Pancreas (tissue), 10 donors: ENCODE measurements at regions not wholly inside any gene's neighbourhood (a gene's known extent, or its start where the extent isn't known, plus 50 kb on each side); places are given as distances from the start of the nearest gene placed in this dataset.

Experiments used
- ATAC-seq, 4 donors: fragments of 200-7000 bp; cut with Tn5 transposase; one replicate each; pipeline versions ENCODE4 v1.8.0 to v1.9.1; 2020; ENCODE audit warnings: mild to moderate bottlenecking in 4 of 4, moderate library complexity in 4 of 4
- DNase-seq, 6 donors: peaks; one replicate each; pipeline ENCODE4 v3.0.0-alpha.2; 2020
- FAIRE-seq: peaks from 2 replicates; lab custom pipeline; 2012; peaks lifted over from hg19 to GRCh38; lab: Jason Lieb, UNC
- H3K27ac ChIP-seq, 4 donors: fragments of 200-600 bp; sonication (generic); 1 replicate in 3 of 4; 2 replicates in 1 of 4; pipeline versions ENCODE4 v1.5.0 to v1.8.0; 2020
- H3K27me3 ChIP-seq, 4 donors: fragments of 200-600 bp; one replicate each; pipeline ENCODE4 v1.8.0; 2021
- H3K36me3 ChIP-seq, 3 donors: fragments of 200-600 bp; sonication (generic) in 1 of 3; one replicate each; pipeline versions ENCODE4 v1.5.0 to v1.8.0; 2020 to 2021
- H3K4me1 ChIP-seq, 3 donors: fragments of 200-600 bp; one replicate each; pipeline ENCODE4 v1.8.0; 2021
- H3K4me3 ChIP-seq, 4 donors: fragments of 200-600 bp; sonication (generic) in 2 of 4; one replicate each; pipeline versions ENCODE4 v1.5.0 to v1.8.0; 2020 to 2021
- H3K9me3 ChIP-seq, 4 donors: fragments of 200-600 bp; one replicate each; pipeline ENCODE4 v1.8.0; 2021
- WGBS, 2 donors: extraction: QIAGEN DNeasy Blood & Tissue Kit; methylation state at CpG; one replicate each; pipeline ENCODE4 v1.1.7; 2013; 5-methylcytosine and 5-hydroxymethylcytosine counted together
- intact Hi-C, 3 donors: fragments of 100-400 bp; cut with DNase I; formaldehyde crosslinking; loops; one replicate each; pipeline versions ENCODE4 v1.11.1 to v1.14.2; 2022
- TF ChIP-seq, protein P1 (sequence below), 4 donors: fragments of 200-600 bp; sonication (generic) in 3 of 4; IDR thresholded peaks; one replicate each; pipeline versions ENCODE4 v1.5.0 to v1.8.0; 2021; ENCODE audit warnings: antibody characterized with exemption in 4 of 4
- donor health status: healthy with polysubstance abuse.
- donor health status: DM: no; HTN: no; CAD: no; lungs with moderate emphysema.
- donor health status: DM: no; HTN: no; CAD: no.
- donor health status: control.
- donor health status: control.
- donor health status: Bipolar disorder and iron deficiency.
- donor health status: DM: yes; HTN: yes; CAD: no.
- donor health status: DM: no; HTN: no; CAD: no.
- donor health status: DM: no; HTN: no; CAD: no.
- donor health status: DM: yes; HTN: yes; CAD: no.

DNA sequence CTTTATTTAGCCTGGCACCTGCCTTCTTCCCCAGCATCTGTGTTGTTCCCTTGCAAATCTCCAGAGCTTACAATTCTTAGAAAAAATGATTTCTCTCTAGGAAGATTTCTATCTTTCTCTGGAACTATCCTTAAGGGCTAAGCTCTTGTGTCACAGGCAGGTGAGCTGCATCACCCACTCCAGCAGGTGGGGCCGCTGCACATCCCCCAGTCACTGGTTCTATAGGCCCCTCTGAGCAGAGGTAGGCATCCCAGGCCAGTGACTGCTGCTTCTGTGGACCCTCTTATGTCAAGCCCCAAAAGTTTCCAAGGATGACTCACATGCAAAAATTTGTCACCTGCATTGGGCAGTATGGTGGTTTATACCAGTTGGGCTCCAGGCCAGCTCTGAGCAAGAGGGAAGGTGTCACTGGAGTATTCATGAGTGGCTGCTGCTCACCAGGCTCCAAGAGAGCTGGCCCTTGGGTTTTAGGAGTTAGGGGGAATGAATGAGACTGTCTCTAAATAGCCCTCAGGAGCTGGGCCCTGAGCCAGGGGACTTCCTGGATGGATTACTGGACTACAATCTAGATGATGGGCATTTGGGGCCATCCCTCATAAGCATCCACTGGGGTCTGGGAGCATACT lies 208.1 kb upstream of the EOLA2 start:
- ATAC-seq = peak in 1 of 4 donors; percentile 54
- DNase-seq = no peak
- no peaks in the 10 kb centered on the region for H3K27me3 ChIP-seq
- H3K4me3 ChIP-seq = no peak overlapping the region
- no peaks in the 10 kb centered on the region for H3K4me1 ChIP-seq
- intact Hi-C loops = no loop called here
- FAIRE-seq = no peak
- WGBS, 2 donors = 52 to 88% methylated on average over 1 of the region's 1 CpG
- no peak overlapping the region for H3K27ac ChIP-seq
- H3K9me3 ChIP-seq = no peaks in the 10 kb centered on the region
- TF ChIP-seq, protein P1, sequence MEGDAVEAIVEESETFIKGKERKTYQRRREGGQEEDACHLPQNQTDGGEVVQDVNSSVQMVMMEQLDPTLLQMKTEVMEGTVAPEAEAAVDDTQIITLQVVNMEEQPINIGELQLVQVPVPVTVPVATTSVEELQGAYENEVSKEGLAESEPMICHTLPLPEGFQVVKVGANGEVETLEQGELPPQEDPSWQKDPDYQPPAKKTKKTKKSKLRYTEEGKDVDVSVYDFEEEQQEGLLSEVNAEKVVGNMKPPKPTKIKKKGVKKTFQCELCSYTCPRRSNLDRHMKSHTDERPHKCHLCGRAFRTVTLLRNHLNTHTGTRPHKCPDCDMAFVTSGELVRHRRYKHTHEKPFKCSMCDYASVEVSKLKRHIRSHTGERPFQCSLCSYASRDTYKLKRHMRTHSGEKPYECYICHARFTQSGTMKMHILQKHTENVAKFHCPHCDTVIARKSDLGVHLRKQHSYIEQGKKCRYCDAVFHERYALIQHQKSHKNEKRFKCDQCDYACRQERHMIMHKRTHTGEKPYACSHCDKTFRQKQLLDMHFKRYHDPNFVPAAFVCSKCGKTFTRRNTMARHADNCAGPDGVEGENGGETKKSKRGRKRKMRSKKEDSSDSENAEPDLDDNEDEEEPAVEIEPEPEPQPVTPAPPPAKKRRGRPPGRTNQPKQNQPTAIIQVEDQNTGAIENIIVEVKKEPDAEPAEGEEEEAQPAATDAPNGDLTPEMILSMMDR (IDR thresholded peaks at IDR 0.05) = no peak
- H3K36me3 ChIP-seq = no peaks in the 10 kb centered on the region

DNA sequence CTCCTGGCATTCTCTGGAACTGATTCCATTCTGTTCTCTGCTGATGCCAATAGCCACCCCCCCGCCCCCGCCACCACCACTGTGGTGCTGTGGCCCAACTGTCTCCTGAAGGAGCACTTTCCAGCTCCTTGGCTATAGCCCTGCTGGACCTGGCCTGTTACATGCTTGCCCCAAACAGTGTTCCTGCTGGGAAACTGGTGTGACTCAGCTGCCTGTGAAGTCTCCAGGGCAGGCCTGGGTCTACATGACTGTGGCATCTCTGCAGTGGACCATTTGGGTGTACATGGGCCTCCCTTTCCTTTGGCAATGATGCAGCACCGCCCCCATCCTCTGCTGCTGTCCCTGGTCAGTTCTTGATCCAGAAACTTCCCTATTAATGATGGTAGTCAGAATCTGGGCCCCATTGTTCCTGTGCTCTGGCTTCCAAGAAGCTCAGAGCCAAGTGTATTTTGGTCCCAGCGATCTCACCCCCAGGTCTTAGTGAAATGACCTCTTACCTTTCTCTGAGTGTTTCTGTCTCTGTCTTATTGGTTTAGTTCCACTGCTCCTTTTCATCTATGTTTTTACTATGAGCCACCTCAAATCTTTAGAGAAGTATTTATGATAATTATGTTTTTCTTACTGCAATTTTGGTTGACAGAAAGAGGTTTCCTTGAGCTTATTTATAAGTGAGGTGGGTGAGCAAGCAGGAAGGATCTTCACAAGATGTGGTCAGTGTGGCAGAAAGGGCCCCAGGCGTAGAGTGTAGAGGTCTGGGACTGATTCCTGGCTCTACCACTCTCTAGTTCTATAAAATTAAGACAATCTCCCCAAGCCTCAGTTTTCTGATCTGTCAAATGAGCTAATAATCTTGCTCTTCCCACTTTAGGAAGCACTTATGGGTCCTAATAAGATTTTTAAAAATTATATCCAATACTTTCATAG lies 210.7 kb upstream of the EOLA2 start:
- Histone ChIP-seq H3K9me3 (no peaks in the 10 kb centered on the region), H3K36me3 (no peaks in the 10 kb centered on the region), H3K4me3 (no peak overlapping the region), H3K4me1 (no peaks in the 10 kb centered on the region), H3K27ac (no peak overlapping the region), H3K27me3 (no peaks in the 10 kb centered on the region)
- TF ChIP-seq, protein P1 (IDR thresholded peaks at IDR 0.05) = no peak
- 55 to 71% methylated on average over 5 of the region's 5 CpGs for WGBS, 2 donors
- FAIRE-seq (no peak), DNase-seq (no peak), ATAC-seq (no peak)
- intact Hi-C loops = no loop called here

DNA sequence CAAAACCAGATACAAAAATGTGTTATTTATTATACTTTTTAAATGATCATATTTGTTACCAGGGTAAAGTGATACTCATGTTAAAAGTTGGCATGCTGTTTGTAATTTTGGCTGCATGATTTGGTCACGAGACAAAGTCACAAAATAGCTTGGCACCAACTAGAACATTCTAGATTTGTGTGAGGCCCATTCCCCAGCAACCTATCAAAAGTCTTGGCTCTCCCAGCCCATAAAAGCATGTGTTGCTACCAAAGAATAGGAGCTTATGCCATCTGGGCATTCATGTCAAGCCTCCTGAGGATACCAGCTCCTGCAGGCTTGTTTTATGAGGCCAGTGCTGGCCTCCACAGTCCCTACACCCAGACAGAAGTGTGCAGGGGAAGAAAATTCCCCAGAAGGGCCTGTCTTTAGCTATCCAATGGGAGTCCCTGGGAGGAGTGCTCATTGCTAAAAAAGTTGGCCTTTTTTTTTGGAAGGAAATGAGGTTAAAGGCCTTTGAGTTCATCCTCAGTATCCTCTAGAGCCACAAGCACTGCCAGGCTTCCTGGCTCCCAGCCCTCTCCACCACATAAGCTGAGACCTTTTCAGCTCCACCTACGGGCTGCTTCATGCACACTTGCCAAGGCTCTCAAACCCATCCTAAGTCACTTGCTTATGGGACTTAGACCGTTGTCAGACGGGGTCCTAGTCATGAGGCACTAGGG lies 211.9 kb upstream of the EOLA2 start:
- Histone ChIP-seq H3K4me1 (no peaks in the 10 kb centered on the region), H3K36me3 (no peaks in the 10 kb centered on the region), H3K4me3 (no peak overlapping the region), H3K27ac (no peak overlapping the region), H3K9me3 (no peaks in the 10 kb centered on the region), H3K27me3 (no peaks in the 10 kb centered on the region)
- ATAC-seq = no peak
- TF ChIP-seq, protein P1 (IDR thresholded peaks at IDR 0.05) = no peak
- 80 to 85% methylated on average over 4 of the region's 4 CpGs for WGBS, 2 donors
- no peak for FAIRE-seq
- DNase-seq = no peak
- intact Hi-C loops = no loop called here

DNA sequence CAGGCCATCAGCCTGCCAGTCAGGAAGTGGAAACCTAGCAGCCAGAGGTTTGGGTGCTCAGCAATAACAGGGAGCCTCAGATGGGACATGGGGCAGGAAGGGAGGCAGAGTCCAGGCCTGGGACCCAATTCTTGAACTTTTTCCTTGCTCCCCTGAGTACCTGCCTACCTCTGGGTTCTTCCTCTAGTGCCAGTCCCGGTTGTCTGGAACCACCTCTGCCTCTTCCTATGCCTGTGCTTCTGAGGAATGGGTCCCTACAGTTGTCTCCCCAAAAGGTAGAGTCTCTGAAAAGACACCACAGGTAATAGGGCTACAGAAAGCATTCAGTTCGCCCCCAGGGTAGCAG lies 212.4 kb upstream of the MAMLD1 start:
- TF ChIP-seq, protein P1 (IDR thresholded peaks at IDR 0.05) = no peak
- Histone ChIP-seq H3K4me3 (no peak overlapping the region), H3K4me1 (no peaks in the 10 kb centered on the region), H3K27ac (no peak overlapping the region), H3K27me3 (no peaks in the 10 kb centered on the region), H3K36me3 (no peaks in the 10 kb centered on the region), H3K9me3 (no peaks in the 10 kb centered on the region)
- DNase-seq = no peak
- no peak for FAIRE-seq
- intact Hi-C loops = no loop called here
- WGBS, 2 donors = 82 to 92% methylated on average over 2 of the region's 2 CpGs
- no peak for ATAC-seq
